Left lung (tissue), 4 donors: ENCODE measurements at regions not wholly inside any gene's neighbourhood (a gene's known extent, or its start where the extent isn't known, plus 50 kb on each side); places are given as distances from the start of the nearest gene placed in this dataset.

Experiments used
- ATAC-seq: fragments of 200-7000 bp; cut with Tn5 transposase; one replicate; pipeline ENCODE4 v1.9.1; 2020; ENCODE audit warnings: moderate library complexity
- DNase-seq, 4 donors: peaks; one replicate each; pipeline ENCODE4 v3.0.0-alpha.2; 2013 to 2020
- H3K27ac ChIP-seq, 2 donors: fragments of 200-600 bp; sonication (generic) in 1 of 2; one replicate each; pipeline versions ENCODE4 v1.5.0 to v1.8.0; 2020 to 2021
- H3K27me3 ChIP-seq, 2 donors: fragments of 200-600 bp; sonication (generic) in 1 of 2; one replicate each; pipeline versions ENCODE4 v1.5.0 to v1.8.0; 2020 to 2021
- H3K36me3 ChIP-seq, 2 donors: fragments of 200-600 bp; sonication (generic) in 1 of 2; one replicate each; pipeline versions ENCODE4 v1.5.0 to v1.8.0; 2020 to 2021
- H3K4me1 ChIP-seq, 2 donors: fragments of 200-600 bp; one replicate each; pipeline ENCODE4 v1.8.0; 2021
- H3K4me3 ChIP-seq, 2 donors: fragments of 200-600 bp; sonication (generic) in 1 of 2; one replicate each; pipeline versions ENCODE4 v1.5.0 to v1.8.0; 2020 to 2021; ENCODE audit warnings: mild to moderate bottlenecking in 1 of 2
- H3K9me3 ChIP-seq, 2 donors: fragments of 200-600 bp; sonication (generic) in 1 of 2; one replicate each; pipeline versions ENCODE4 v1.5.0 to v1.8.0; 2020 to 2021
- intact Hi-C, 2 donors: fragments of 100-400 bp; cut with DNase I; formaldehyde crosslinking; loops; one replicate each; pipeline versions ENCODE4 v1.11.2 to v1.14.2; 2022
- TF ChIP-seq, protein P1 (sequence below), 2 donors: fragments of 200-600 bp; sonication (generic) in 1 of 2; IDR thresholded peaks; one replicate each; pipeline versions ENCODE4 v1.5.0 to v1.8.0; 2021; ENCODE audit warnings: antibody characterized with exemption in 2 of 2
- donor health status: DM: no; HTN: yes; CAD: no.
- donor health status: DM: no; HTN: no; CAD: no.

DNA sequence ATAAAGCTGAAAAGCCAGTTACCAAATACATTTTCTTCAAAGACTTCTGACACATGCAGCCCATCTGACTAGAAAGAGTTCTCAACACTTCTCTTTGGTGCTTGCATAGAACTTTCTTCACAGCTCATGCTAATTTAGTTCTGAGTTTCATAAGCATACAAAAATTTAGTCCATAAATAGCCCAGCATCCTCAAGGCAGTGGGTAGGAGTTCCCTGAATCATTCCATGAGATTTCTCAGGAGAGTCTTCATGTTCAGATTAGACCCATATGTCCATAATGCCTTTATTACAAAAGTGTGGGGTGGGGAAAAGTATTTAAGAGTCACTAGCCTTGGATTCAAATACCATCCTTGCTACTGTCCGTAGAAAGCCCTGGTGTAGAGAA is 290.2 kb upstream of the RGMB start:
- Histone ChIP-seq H3K4me1 (no peaks in the 10 kb centered on the region), H3K36me3 (no peaks in the 10 kb centered on the region), H3K9me3 (peaks cover 0 to 3% of the 10 kb centered on the region in 2 donors), H3K27me3 (no peaks in the 10 kb centered on the region), H3K4me3 (no peak overlapping the region), H3K27ac (no peak overlapping the region)
- TF ChIP-seq, protein P1, sequence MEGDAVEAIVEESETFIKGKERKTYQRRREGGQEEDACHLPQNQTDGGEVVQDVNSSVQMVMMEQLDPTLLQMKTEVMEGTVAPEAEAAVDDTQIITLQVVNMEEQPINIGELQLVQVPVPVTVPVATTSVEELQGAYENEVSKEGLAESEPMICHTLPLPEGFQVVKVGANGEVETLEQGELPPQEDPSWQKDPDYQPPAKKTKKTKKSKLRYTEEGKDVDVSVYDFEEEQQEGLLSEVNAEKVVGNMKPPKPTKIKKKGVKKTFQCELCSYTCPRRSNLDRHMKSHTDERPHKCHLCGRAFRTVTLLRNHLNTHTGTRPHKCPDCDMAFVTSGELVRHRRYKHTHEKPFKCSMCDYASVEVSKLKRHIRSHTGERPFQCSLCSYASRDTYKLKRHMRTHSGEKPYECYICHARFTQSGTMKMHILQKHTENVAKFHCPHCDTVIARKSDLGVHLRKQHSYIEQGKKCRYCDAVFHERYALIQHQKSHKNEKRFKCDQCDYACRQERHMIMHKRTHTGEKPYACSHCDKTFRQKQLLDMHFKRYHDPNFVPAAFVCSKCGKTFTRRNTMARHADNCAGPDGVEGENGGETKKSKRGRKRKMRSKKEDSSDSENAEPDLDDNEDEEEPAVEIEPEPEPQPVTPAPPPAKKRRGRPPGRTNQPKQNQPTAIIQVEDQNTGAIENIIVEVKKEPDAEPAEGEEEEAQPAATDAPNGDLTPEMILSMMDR (IDR thresholded peaks at IDR 0.05) = no peak
- no peak for ATAC-seq
- DNase-seq = no peak
- intact Hi-C loops = no loop called here

DNA sequence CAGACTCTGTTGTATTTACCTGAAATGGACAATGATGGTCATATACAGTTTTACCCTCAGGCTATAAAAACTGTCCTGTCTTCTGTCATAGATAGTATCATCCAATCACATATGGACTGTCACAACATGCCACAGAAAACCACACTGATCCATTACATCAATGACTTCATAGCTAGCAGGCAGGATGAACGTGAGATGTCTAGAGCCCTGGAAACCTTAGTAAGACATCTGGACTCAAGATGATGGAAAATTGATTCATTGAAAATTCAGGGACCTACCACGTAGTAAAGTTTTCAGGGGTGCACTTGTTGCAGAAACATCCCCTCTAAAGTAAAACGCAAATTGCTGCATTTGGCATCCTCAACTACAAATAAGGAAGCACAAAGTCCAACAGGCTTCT is 284.4 kb upstream of the RGMB start:
- H3K9me3 ChIP-seq = peaks cover 0 to 11% of the 10 kb centered on the region in 2 donors
- no peaks in the 10 kb centered on the region for H3K27me3 ChIP-seq
- no peak overlapping the region for H3K4me3 ChIP-seq
- DNase-seq (no peak), ATAC-seq (no peak)
- H3K36me3 ChIP-seq = no peaks in the 10 kb centered on the region
- intact Hi-C loops = no loop called here
- no peaks in the 10 kb centered on the region for H3K4me1 ChIP-seq
- TF ChIP-seq, protein P1 (IDR thresholded peaks at IDR 0.05) = no peak
- H3K27ac ChIP-seq = no peak overlapping the region

DNA sequence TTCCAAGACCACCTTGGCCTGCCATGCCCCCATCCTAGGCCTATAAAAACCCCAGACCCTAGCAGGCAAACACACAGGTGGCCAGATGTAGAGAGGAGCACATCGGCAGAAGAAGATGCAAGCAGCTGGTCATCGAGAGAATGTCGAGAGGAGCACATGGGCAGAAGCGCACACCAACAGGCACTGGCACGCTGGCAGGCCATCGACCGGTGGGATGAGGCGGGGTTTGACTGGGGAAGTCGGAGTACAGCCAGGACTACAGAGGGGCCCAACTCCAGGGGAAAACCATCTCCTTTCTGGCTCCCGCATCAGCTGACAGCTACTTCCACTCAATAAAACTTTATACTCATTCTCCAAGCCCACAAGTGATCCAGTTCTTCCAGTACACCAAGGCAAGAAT is 283.1 kb upstream of the RGMB start:
- Histone ChIP-seq H3K27me3 (no peaks in the 10 kb centered on the region), H3K36me3 (no peaks in the 10 kb centered on the region), H3K9me3 (peaks cover 0 to 11% of the 10 kb centered on the region in 2 donors), H3K27ac (no peak overlapping the region), H3K4me3 (no peak overlapping the region), H3K4me1 (no peaks in the 10 kb centered on the region)
- intact Hi-C loops = no loop called here
- TF ChIP-seq, protein P1 (IDR thresholded peaks at IDR 0.05) = no peak
- no peak for ATAC-seq
- no peak for DNase-seq

DNA sequence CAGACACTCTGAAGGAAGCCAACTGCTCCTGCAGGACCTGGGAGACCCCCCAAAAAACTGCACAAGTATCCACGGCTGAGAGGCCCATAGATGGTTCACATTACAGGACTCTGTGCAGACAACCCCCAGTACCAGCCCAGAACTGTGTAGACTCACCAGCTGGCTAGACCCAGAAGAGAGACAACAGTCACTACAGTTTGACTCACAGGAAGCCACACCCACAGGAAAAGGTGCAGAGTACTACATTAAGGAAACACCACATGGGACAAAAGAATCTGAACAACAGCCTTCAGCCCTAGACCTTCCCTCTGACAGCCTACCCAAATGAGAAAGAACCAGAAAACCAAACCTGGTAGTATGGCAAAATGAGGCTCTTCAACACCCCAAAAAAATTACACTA is 281.2 kb upstream of the RGMB start:
- H3K27ac ChIP-seq = no peak overlapping the region
- H3K27me3 ChIP-seq = no peaks in the 10 kb centered on the region
- intact Hi-C loops = no loop called here
- TF ChIP-seq, protein P1 (IDR thresholded peaks at IDR 0.05) = no peak
- no peaks in the 10 kb centered on the region for H3K36me3 ChIP-seq
- H3K4me1 ChIP-seq = no peaks in the 10 kb centered on the region
- ATAC-seq (no peak), DNase-seq (no peak)
- H3K9me3 ChIP-seq = peaks cover 0 to 11% of the 10 kb centered on the region in 2 donors
- no peak overlapping the region for H3K4me3 ChIP-seq

DNA sequence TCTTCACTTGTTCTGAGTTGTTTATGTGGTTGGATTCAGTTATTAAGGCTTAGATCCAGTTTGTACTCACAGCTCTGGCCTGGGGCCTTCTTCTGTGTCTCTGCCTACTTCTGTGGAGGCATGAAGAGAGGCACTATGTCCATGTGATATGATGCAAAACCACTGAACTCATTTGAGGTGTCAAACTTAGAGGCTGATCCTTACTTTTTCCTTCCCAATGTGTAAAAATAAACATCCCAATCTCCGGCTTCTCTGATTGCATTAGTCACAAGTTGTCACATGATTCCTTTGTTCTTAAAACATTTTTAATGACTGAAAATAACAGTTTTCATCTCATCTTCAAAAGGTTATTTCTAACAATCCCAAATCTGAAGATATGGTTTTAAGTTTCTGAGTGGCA is 276.0 kb upstream of the RGMB start:
- Histone ChIP-seq H3K9me3 (peaks cover 0 to 9% of the 10 kb centered on the region in 2 donors), H3K4me3 (no peak overlapping the region), H3K36me3 (no peaks in the 10 kb centered on the region), H3K27me3 (no peaks in the 10 kb centered on the region), H3K27ac (no peak overlapping the region), H3K4me1 (no peaks in the 10 kb centered on the region)
- ATAC-seq = no peak
- intact Hi-C loops = no loop called here
- DNase-seq = no peak
- TF ChIP-seq, protein P1 (IDR thresholded peaks at IDR 0.05) = no peak
